Central memory CD4-positive, alpha-beta T cell (primary cell): ENCODE measurements at regions not wholly inside any gene's neighbourhood (a gene's known extent, or its start where the extent isn't known, plus 50 kb on each side); places are given as distances from the start of the nearest gene placed in this dataset.
"Not testable (repeated sequence)": the region's sequence is repeated elsewhere in the genome, so short reads cannot be mapped to it uniquely, and the experiment has no call there.

Experiments
- DNase-seq: peaks from one replicate; pipeline ENCODE4 v3.0.0; 2022

DNA sequence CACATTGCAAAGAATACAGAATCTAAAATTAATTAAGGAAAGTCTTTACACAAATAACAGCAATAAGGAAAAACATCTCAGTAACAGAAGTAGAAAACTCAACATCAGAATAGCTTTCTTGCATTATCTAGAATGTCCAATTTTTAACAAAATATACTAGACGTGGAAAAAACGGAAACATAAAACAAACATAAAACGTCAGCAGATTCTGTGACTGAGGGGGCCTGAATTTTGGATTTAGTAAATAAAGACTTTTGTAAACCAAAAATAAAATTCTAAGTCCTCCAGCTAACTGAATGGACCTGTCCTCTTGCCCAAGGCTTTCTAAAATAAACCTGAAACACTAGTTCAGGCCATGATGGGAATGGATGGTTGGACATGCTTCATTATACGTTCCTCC, 773.5 kb upstream of the LRRTM1 start:
- DNase-seq: no peak

DNA sequence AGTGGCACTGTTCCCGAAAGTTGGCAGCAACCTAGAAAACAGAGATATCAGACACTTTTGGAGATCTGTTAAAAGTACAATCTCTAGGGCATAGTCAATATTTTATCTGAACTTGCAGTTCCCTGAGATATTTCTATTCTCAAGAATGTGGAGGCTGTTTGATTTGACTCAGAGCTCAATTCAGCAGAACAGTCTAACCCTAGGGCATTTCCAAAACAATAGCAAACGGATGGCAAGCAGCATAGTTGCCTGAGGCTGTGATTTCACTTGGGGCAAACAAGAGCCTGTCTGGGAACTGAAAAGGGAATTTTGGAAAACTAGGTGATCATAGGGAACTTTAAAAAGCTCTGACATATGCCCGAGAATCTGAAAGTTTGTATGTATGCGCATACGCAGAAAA, 772.8 kb upstream of the LRRTM1 start:
- no peak for DNase-seq

DNA sequence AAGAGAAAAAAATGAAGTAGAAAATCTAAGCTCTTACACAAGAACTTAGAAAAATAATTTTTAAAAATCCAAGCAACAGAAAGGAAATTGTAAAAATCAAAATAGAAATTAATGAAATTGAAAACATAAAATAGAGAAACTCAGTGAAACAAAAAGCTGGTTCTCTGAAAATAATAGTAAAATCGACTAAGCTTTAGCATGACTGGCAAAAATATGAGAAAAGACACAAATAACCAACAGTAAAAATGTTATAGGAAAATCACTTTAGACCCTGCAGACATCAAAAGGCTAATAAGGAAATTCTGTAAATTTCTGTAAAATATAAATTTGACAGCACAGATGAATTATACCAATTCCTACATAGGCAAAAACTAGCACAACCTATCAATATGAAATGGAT, 768.9 kb upstream of the LRRTM1 start:
- no peak for DNase-seq

DNA sequence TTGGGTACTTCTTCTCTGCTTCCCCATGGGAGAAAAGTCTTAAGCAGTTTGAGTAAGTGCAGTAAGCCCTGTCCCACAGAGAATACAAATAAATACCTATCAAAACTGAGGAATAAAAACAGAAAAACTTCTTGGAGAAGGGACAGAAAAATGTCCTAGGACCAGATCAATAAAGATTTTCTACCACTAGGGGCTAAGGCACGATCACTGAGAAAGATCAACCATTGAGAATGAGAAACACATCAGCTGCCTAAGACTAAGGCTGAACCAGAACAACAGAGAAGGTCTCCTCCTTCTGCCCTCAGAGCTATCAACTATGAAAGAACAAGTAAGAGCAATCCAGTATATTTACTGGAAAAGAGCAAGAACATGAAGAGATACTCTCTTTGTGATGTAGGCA, 763.6 kb upstream of the LRRTM1 start:
- no peak for DNase-seq

DNA sequence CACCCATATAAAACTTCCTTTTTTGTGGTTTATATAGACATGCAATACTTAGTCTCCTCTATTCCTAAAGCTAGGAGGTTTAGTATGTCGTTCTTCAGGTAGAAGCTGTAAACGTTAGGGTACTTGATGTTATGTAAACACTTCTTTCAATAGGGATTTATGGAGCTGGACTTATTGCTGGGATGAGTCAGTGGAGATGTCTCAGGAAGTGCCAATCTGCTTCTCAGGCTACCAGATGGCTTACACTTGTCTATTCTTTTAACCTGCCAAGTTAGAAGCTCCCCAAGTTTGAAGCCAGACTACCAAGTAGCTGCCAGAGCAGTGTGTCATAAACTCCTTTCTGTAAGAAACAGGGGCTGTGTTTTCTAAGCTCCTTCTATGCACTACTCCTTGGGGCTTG, 756.5 kb upstream of the LRRTM1 start:
- no peak for DNase-seq

DNA sequence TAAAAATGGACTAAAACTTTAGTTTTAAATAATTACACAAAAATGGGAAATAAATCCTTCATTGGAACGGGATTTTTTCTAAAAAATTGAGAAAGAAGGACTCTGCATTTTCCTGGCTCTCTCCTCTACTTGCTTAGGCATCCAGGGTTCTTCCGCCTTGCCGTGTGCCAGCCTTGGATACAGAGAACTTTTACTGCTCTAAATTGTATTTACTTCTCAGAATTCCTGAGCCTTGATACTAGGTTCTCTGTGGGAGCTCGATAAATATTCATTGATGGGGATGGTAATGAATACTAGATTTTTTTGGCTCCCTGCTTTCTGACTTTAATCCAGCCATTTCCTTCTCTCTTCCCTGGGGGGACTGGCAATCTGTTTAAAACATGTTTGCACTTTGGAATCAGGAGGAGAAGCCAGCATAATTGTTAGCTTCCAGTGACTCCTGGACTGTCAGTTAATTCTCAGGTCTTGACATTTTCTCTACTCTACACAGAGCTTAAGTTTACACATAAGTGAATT, 746.1 kb upstream of the LRRTM1 start:
- no peak for DNase-seq

DNA sequence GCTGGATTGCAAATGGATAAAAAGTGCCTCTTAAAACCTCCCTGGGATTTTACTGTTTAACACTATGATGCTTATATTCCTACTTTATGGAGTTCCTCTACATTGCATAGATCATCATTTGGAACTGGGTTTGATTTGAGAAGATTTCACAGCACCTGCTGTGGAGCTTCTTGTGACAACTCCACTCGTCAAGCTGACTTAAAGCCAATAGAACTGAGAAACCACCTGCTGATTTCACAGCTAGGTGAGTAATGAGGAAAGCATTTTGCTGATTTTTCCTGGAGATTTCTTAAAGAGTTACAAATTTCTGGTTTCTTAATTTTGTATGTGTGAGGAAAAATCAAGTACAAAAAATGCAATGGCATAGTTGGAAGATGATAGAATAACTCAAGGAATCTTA, 739.1 kb upstream of the LRRTM1 start:
- DNase-seq: no peak

DNA sequence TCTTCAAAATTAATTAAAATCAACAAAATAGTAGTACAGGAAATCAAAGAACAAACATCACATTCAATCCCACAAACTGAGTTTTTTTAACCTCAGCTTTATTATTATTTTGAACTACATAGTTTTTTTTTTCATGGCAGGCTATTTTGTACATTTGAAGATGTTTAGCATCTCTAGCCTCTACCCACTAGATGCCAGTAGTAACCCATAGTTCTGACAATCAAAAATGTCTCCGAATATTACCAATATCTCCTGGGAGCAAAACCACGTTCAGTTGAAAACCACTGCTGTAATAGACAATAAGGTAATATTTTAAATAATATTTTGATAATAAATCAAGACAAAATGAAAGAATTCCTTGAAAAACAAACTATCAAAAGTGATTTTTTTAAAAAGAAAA, 702.6 kb upstream of the LRRTM1 start:
- no peak for DNase-seq

DNA sequence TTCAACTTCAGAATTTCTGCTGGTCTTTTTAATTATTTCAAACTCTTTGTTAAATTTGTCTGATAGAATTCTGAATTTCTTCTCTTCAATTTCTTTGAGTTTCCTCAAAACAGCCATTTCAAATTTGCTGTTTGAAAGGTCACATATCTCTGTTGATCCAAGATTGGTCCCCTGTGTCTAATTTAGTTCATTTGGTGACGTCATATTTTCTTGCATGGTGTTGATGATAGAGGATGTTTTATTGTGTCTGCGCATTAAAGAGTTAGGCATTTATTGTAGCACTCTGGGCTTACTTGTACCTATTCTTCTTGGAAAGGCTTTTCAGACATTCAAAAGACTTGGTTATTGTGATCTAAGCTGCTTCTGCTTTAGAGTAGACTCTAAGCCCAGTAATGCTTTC, 698.4 kb upstream of the LRRTM1 start:
- no peak for DNase-seq

DNA sequence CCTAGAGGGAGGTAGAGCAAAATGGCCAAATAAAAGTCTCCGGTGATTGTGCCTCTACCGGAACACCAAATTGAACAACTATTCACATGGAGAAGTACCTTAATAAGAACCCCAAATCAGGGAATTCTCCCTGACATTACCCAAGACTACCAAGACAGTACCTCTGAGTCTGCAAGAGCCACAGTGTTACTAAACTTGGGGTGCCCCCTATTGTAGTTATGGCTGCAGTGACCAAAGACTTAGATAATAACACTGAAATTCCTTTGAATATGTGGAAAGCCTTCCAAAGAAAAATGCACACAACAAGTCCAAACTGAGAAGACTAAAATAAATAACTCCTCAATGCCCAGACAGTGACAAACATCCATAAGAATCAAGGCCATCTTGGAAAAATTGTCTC, 682.9 kb upstream of the LRRTM1 start:
- DNase-seq: no peak

DNA sequence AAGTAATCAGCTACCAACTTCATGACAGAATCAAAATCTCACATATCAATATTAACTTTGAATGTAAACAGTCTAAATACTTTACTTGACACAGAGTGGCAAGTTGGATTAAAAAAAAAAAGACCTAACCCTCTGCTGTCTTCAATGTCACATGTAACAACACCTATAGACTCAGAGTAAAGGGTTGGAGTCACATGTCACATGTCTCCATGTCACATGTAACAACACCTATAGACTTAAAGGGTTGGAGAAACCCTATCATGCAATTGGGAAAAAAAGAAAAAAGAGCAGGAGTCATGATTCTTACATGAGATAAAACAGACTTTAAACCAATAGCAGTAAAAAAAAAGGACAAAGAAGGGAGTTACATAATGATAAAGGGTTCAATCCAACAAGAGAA, 665.3 kb upstream of the LRRTM1 start:
- DNase-seq: no peak

DNA sequence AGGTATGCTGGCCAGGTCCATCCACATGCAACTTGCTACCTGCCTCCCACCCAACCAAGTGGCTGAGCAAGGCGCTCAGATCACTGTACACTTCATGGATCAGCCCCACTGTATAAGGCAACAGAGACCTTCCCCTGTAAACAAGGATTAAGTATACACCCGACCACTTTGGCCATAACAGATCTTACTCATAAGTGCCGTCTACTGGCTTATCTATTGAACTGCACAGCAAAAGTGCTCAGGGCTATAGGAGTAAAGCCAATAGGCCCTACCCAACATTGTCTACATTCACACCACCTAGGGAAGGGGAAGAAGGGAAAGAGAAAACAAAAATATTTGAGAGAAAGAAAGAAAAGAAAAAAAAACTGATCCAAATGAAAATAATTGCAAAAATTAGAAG, 663.9 kb upstream of the LRRTM1 start:
- no peak for DNase-seq

DNA sequence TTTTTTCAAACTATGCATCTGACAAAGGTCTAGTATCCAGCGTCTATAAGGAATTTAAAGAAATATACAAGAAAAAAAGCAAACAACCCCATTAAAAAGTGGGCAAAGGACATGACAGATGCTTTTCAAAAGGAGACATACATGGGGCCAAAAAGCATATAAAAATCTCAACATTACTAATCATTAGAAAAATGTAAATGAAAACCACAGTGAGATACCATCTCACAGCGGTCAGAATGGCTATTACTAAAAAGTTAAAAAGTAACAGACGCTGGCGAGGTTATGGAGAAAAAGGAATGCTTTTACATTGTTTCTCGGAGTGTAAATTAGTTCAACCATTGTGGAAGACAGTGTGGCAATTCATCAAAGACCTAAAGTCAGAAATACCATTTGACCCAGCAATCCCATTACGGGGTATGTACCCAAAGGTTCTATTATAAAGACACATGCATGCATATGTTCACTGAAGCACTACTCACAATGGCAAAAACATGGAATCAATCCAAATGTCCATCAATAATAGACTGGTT, 643.1 kb upstream of the LRRTM1 start:
- DNase-seq: no peak

DNA sequence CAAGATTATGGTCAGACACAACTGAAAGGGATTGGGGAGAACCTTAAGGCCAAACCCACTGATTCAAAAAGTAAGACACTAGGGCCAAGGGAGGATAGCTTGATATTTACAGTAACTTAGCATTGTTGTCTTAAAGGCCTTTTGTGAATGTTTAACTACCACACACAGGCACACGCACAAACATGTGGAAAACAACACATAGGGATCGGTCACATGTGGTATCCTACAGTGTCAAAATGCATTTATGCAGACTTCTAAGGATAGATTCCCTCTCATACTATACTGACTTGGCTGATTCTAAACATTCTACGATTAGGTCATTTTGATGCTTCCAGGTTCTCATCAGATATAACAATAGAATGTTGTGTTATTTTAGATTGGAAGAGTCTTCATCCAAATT, 638.9 kb upstream of the LRRTM1 start:
- no peak for DNase-seq

DNA sequence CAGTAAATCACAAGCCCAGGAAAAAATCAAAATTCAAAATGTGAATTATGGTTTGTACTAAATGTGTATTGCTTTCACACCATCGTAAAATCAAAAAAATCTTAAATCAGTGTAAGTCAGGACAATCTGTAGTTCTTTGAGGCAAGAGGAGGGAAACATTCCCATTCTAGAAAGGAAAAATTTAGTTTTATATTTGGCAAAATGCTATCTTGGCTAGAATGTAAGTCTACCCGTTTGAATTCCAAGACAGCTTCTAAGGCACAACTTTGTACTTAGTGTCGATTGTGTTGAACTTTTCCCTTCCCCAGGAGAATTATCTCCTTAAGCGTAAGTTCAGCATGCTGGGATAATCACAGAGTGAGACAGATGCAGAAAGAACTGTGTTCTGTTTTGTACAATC, 638.2 kb upstream of the LRRTM1 start:
- no peak for DNase-seq

DNA sequence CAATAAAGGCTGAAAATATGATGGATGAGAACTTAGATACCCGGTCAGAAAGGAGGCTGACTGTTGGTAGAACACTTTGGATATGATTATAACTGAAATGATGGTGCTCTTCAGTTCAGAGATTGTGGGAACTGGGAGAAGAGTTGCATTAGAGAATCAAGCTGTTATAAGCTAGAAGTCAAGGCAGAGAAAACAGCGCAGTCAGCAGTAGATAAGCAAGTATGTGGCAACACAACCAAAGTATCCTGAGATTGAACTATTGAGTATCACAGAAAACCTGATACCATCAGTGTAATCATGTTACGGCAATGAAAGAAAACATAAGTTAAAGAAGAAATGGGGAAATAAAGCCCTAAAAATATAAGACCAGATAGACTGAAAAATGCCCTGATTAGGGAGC, 633.9 kb upstream of the LRRTM1 start:
- no peak for DNase-seq

DNA sequence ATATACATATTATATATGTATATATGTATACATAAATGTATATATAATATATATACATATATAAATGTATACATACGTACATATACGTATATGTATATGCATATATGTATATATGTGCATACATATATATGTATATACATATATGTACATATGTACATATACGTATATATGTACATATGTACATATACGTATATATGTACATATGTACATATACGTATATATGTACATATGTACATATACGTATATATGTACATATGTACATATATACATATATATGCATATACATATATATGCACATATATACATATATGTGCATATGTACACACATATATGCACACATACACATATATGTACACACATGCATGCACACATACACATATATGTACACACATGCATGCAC, 627.3 kb upstream of the LRRTM1 start:
- DNase-seq: not testable (repeated sequence)

DNA sequence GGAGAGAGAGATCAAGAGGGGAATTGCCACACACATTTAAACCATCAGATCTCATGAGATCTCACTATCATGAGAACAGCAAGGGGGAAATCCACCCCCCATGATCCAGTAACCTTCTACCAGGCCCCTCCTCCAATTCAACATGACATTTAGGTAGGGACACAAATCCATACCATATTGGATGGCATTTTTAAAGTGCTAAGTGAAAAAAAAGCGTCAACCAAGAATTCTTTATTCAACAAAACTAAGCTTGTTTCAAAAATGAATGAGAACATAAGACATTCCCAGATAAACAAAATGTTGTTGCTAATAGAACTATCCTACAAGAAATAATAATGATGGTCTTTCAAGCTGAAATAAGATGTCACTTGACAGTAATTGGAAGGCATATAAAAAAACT, 626.2 kb upstream of the LRRTM1 start:
- DNase-seq: no peak

DNA sequence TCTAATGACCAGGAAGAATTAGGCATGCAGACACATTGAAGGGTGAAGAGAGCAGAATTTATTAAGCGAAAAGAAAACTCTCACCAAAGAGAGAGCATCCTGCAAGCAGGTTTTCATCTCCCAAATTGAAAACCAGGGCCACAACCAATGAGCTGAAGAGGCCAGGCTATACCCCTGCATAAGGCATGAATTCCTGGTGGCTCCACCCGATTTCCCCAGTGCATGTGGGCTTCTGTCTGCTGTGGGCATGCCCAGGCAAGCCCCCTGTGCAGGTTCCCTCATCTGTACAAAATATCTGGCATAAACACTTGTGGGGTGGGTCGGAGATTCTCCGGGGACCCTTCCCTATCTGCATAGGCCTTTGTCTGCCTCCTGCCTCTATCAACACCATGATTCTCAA, 621.6 kb upstream of the LRRTM1 start:
- DNase-seq: no peak

DNA sequence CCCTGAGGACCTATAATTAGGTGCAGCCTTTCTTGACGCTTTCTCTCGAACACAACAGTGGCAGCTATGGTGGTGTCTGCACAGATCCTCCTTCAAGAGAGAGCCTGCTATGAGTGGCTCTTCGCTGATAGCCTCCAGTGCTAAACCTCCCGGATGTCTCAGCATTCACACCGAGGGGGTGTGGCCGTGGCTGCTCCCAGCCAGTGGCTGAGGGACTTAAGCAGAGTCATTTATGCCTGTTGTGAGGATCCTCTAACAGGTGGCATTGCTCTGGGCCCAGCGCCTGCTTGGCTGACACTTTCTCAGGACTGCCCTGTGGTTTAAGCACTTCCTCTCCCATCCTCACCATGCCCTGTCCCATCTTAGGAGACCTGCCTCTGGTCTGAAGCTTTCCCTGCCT, 592.0 kb upstream of the LRRTM1 start:
- DNase-seq: no peak

DNA sequence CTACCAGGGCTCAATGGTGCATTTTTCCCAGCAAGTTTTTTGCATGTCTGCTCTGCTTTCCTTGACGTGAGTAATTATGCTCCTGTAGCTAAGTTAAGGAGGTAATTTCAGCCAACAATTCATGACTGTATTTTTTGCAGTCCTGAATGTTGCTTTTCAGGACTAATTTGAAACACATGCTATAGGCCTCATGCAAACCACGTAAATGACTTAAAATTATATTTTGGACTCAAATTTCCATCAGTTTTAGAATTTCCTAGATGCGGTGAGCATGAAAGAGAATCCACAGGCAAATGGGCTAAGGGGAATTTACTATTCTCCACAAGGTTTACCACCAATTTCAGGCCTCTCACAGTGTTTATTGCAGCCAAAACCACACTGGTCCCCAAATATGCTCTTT, 589.9 kb upstream of the LRRTM1 start:
- DNase-seq: no peak

DNA sequence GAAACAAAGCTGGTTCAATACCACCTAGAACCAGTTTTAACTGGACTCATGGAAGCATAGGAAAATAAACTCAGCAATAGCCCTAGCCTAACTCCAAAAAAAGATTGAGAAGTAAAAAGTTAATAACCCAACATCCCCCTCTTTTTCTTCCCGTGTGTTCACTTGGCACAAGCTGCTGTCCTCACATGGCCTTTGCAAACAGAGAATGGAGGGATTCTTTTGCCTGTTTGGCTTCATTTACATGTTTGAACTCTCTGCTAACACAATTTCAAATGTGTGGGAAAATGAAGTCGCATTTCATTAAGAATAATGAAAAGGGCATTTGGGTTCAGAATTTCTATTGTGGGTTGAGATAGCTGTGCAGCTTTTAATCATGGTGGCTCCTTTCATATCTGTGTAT, 589.2 kb upstream of the LRRTM1 start:
- DNase-seq: no peak

DNA sequence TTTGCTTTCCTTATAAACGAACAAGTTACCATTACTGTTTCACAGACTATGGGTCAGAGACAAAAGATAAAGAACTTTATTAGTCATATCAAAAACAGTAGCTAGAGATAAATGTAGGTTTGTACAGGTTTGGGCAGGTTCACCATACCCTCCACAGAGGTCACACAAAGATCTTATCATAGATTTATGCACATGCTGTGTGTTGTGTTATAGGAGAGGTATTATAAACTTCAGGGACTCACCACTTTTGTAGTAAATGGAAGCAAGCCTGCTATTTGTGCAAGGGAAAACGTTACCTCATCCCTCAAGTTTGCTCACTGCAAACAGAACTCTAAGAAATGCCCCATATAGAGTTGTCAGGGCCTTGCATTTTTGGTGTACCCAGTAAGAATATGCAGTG, 584.5 kb upstream of the LRRTM1 start:
- no peak for DNase-seq

DNA sequence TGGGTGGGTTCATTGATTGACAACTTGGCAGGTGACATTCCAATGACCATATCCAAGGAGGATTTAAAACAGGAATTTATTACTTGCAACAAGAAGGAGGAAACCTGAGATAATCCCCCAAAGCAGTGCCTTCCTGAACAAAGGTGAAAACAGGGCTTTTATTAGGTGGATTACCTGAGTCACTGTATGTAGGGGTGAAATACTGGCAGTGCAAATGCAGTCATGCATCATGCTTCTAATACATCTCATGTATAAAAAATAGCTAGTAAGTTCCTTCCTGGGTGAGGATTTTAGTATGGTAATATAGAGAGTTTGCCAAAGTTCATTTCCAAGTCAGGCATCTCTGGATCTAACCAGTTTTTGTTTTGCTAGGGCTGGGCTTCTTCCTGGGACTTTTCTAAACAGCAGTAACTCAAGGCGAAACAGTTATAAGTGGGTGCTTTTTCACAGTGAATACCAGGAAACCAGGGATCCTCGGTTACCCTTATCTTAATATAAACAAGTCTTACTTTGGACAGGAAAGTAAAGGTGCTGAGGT, 583.4 kb upstream of the LRRTM1 start:
- no peak for DNase-seq

DNA sequence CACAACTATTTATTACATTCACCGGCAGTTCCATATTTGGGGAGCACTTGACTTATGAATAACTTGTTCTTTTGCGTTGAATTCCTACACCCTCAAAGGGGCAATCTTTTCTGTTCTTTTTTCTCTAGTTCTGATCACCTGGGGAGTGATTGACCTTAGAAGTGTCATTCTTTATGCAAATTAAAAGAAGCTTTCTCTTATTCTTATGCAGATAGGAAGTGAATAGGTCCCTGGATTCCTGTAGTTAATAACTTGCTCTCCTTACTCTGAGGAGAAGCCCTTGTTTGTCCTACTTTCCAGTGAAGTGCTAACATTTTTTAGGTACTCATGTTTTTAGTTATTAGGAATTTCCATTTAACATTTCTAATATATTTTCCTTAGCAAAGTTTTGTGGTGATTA, 569.8 kb upstream of the LRRTM1 start:
- no peak for DNase-seq
